T-helper 2 cell treated with Interferon-gamma antibody and Interleukin-4, amounts not matched to agents 5 μg/mL and 100 μg/mL, for 36 hours (primary cell): ENCODE measurements at regions not wholly inside any gene's neighbourhood (a gene's known extent, or its start where the extent isn't known, plus 50 kb on each side); places are given as distances from the start of the nearest gene placed in this dataset.
"Not testable (repeated sequence)": the region's sequence is repeated elsewhere in the genome, so short reads cannot be mapped to it uniquely, and the experiment has no call there.

Source experiments
- DNase-seq: peaks from one replicate; pipeline ENCODE4 v3.0.0; 2021; ENCODE audit warnings: low spot score
- H3K27ac Mint-ChIP-seq: one replicate; pipeline ENCODE4 v1.8.0; 2021; ENCODE audit warnings: mild to moderate bottlenecking, mixed read lengths
- H3K27me3 Mint-ChIP-seq: one replicate; pipeline ENCODE4 v1.8.0; 2021; ENCODE audit warnings: low read depth, mixed read lengths
- H3K36me3 Mint-ChIP-seq: one replicate; pipeline ENCODE4 v1.8.0; 2021; ENCODE audit warnings: low read depth, mixed read lengths
- H3K4me1 Mint-ChIP-seq: one replicate; pipeline ENCODE4 v1.8.0; 2021; ENCODE audit warnings: low read depth, mixed read lengths
- H3K4me3 Mint-ChIP-seq: one replicate; pipeline ENCODE4 v1.8.0; 2022; ENCODE audit warnings: mild to moderate bottlenecking, moderate library complexity, mixed read lengths
- H3K9me3 Mint-ChIP-seq: one replicate; pipeline ENCODE4 v1.8.0; 2021; ENCODE audit warnings: mixed read lengths

DNA sequence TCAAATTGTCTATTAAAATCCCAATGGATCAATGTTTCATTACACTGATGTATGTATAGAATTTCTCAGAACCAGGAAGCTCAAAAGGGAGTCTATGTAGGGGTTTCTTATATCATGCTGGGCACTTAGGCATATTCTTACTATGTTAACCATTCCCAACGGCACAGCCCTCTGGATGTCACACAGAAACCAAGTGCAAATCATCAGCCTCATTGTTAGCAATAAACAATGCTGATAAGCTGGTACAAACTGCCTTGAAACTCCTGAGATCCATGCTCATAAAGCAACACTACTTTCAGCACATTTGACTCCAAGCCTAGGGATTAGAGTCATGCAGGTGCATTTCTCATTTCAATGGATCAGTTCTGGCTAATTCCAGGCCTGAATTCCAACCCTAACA is 730.2 kb upstream of the SLC39A10 start:
- Mint-ChIP-seq H3K27ac (no peak overlapping the region), H3K9me3 (no peaks in the 10 kb centered on the region), H3K4me3 (no peak overlapping the region), H3K4me1 (no peaks in the 10 kb centered on the region), H3K36me3 (no peaks in the 10 kb centered on the region), H3K27me3 (no peaks in the 10 kb centered on the region)
- DNase-seq: no peak

DNA sequence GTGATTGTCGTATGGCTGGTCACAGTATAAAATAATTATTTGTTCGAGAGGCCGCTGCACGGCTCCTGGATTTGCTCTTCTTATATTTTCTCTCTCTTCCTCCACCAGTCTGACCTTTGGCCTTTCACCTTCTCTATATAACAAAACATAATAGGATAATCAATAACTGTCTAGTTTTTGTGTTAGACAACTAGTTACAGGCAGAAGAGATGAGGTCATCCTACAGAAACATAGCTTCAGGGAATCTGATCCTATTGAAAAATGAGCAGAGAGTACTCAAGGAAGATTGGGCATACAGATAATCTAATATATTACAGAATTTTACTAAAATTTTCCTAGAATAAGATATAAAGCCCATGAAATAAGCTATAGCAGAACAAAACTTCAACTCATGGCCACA is 731.3 kb upstream of the SLC39A10 start:
- H3K27ac Mint-ChIP-seq: no peak overlapping the region
- no peaks in the 10 kb centered on the region for H3K9me3 Mint-ChIP-seq
- no peak overlapping the region for H3K4me3 Mint-ChIP-seq
- DNase-seq: no peak
- no peaks in the 10 kb centered on the region for H3K36me3 Mint-ChIP-seq
- H3K4me1 Mint-ChIP-seq: no peaks in the 10 kb centered on the region
- no peaks in the 10 kb centered on the region for H3K27me3 Mint-ChIP-seq

GRCh38 chr2:194917519-194917918 is 739.5 kb upstream of the SLC39A10 start:
- Mint-ChIP-seq H3K27me3 (no peaks in the 10 kb centered on the region), H3K4me1 (no peaks in the 10 kb centered on the region), H3K4me3 (no peak overlapping the region), H3K27ac (no peak overlapping the region), H3K36me3 (no peaks in the 10 kb centered on the region), H3K9me3 (no peaks in the 10 kb centered on the region)
- DNase-seq: no peak

DNA sequence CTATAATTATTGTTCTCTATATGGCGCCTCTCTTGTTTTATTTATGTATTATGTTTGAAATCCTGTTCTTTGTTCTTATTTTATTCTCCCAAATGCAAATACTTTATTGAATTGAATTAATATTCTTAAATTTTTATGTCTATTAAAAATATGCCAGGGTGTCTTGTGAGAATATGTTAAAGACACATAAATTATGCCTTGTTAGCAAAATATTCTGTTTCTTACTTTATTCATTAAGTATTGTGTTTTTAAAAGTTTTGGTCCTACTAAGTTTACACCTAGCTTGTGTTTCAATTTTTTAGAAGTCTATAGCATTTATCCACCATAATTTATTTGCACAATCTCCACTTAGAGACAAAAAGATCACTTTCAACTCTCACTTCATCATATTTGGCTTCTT is 741.5 kb upstream of the SLC39A10 start:
- Mint-ChIP-seq H3K4me3 (no peak overlapping the region), H3K27ac (no peak overlapping the region), H3K27me3 (no peaks in the 10 kb centered on the region), H3K9me3 (no peaks in the 10 kb centered on the region), H3K36me3 (no peaks in the 10 kb centered on the region), H3K4me1 (no peaks in the 10 kb centered on the region)
- no peak for DNase-seq

GRCh38 chr2:194907569-194907968 is 749.5 kb upstream of the SLC39A10 start:
- Mint-ChIP-seq H3K36me3 (no peaks in the 10 kb centered on the region), H3K27ac (no peak overlapping the region), H3K9me3 (no peaks in the 10 kb centered on the region), H3K27me3 (no peaks in the 10 kb centered on the region), H3K4me3 (no peak overlapping the region), H3K4me1 (no peaks in the 10 kb centered on the region)
- no peak for DNase-seq

DNA sequence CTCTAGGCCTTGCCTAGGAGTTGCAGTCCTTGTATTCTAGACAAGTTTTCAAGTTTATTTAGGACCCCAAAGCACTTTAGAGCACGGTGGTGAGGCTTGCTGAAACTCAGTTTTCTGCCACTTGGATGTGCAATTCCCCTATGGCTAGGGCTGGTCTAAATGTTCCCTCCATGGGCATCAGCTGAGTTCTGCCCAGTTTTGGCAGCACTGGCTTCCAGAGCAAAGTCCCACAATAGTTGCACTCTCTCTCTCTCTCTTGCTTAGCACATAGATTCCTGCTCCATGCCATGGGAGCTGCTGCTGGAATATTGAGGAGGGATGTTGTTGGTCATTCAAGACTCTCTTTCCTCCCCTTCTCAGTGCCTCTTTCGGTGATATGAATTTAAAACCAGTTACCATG is 760.2 kb upstream of the SLC39A10 start:
- peaks cover 3% of the 10 kb centered on the region for H3K27me3 Mint-ChIP-seq
- DNase-seq: no peak
- H3K27ac Mint-ChIP-seq: no peak overlapping the region

DNA sequence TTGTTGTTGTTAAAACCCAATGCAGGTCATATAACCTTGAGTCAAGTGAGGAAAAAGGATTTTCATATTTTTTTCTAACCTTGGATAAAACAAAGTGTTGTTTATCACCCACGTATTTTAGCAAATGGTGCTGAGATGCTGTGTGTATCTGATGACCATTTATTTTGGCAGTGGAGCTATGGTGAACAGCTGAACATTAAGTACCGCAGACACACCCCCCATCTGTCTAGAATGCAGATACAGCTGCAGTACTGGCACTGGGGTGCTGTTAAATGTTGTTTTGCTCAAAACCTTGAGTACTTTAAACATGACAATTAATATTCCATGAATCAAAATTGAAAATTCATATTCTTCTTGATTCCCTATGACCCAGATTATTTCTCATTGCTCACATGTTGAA is 773.3 kb upstream of the SLC39A10 start:
- Mint-ChIP-seq H3K9me3 (no peaks in the 10 kb centered on the region), H3K27me3 (no peaks in the 10 kb centered on the region)
- no peak for DNase-seq

More for the DNA sequence above, 760.2 kb upstream of the SLC39A10 start:
- Mint-ChIP-seq H3K4me1 (no peaks in the 10 kb centered on the region), H3K36me3 (no peaks in the 10 kb centered on the region), H3K9me3 (no peaks in the 10 kb centered on the region), H3K4me3 (no peak overlapping the region)

GRCh38 chr2:194870974-194871535 is 786.0 kb upstream of the SLC39A10 start:
- no peak for DNase-seq
- Mint-ChIP-seq H3K27me3 (no peaks in the 10 kb centered on the region), H3K36me3 (no peaks in the 10 kb centered on the region), H3K4me1 (no peaks in the 10 kb centered on the region), H3K9me3 (no peaks in the 10 kb centered on the region), H3K4me3 (no peak overlapping the region), H3K27ac (no peak overlapping the region)

More for the DNA sequence above, 773.3 kb upstream of the SLC39A10 start:
- H3K36me3 Mint-ChIP-seq: no peaks in the 10 kb centered on the region
- H3K4me3 Mint-ChIP-seq: no peak overlapping the region
- no peak overlapping the region for H3K27ac Mint-ChIP-seq
- H3K4me1 Mint-ChIP-seq: no peaks in the 10 kb centered on the region

DNA sequence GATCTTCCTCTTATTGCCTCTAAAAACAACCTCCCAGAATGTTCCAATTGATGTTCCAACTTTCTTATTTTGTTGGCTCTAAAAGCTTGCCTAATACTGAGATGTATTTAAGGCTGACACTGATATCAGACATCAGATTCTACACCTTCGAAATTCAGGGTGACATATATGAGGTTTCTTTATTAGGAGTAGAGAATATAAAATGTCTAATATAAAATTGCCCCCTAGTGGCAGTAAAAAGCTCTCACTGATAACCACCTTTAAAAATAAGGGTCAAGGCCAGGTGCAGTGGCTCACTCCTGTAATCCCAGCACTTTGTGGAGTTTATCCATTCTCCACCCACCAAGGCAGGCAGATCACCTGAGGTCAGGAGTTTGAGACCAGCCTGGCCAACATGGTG is 789.7 kb upstream of the SLC39A10 start:
- H3K4me1 Mint-ChIP-seq: no peaks in the 10 kb centered on the region
- H3K9me3 Mint-ChIP-seq: no peaks in the 10 kb centered on the region
- no peak overlapping the region for H3K27ac Mint-ChIP-seq
- no peak for DNase-seq
- H3K36me3 Mint-ChIP-seq: no peaks in the 10 kb centered on the region
- H3K27me3 Mint-ChIP-seq: no peaks in the 10 kb centered on the region
- H3K4me3 Mint-ChIP-seq: no peak overlapping the region

DNA sequence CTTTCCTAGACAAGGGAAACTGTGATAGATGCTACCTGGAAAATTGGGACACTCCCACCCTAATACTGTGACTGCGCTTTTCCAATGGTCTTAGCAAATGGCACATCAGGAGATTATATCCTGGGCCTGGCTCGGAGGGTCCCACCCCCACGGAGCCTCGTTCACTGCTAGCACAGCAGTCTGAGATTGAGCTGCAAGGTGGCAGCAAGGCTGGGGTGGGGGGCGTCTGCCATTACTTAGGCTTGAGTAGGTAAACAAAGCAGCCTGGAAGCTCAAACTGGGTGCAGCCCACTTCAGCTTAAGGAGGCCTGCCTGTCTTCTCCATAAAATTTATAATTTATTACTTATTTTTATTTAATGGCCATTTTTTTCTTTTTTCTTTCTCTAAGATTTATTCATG is 802.1 kb upstream of the SLC39A10 start:
- Mint-ChIP-seq H3K27me3 (no peaks in the 10 kb centered on the region), H3K27ac (no peak overlapping the region), H3K4me1 (no peaks in the 10 kb centered on the region), H3K36me3 (no peaks in the 10 kb centered on the region), H3K4me3 (no peak overlapping the region), H3K9me3 (peaks cover 4% of the 10 kb centered on the region)
- DNase-seq: no peak

- Mint-ChIP-seq H3K27me3 (no peaks in the 10 kb centered on the region), H3K36me3 (no peaks in the 10 kb centered on the region), H3K4me3 (no peak overlapping the region), H3K27ac (no peak overlapping the region), H3K9me3 (no peaks in the 10 kb centered on the region), H3K4me1 (no peaks in the 10 kb centered on the region)
- no peak for DNase-seq
These were observed 814.2 kb upstream of the SLC39A10 start for GRCh38 chr2:194842871-194843270.

DNA sequence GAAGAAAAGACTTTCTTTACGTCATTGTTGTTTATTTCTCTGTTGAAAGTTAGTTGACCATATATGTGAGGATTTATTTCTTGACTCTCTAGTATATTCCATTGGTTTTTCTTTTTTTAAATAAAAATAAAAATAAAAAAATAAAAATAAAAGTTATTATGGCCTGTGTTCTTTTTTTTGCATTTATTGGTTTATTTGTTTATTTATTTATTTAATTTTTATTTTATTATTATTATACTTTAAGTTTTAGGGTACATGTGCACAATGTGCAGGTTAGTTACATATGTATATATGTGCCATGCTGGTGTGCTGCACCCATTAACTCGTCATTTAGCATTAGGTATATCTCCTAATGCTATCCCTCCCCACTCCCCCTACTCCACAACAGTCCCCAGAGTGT is 822.7 kb upstream of the SLC39A10 start:
- H3K4me3 Mint-ChIP-seq, H3K4me1 Mint-ChIP-seq, H3K36me3 Mint-ChIP-seq, H3K9me3 Mint-ChIP-seq, DNase-seq, H3K27me3 Mint-ChIP-seq, H3K27ac Mint-ChIP-seq: not testable (repeated sequence)

- no peaks in the 10 kb centered on the region for H3K36me3 Mint-ChIP-seq
- no peaks in the 10 kb centered on the region for H3K27me3 Mint-ChIP-seq
- H3K9me3 Mint-ChIP-seq: no peaks in the 10 kb centered on the region
- H3K27ac Mint-ChIP-seq: no peak overlapping the region
- no peaks in the 10 kb centered on the region for H3K4me1 Mint-ChIP-seq
- no peak overlapping the region for H3K4me3 Mint-ChIP-seq
- no peak for DNase-seq
These were observed 830.8 kb upstream of the SLC39A10 start for GRCh38 chr2:194826241-194826640.

DNA sequence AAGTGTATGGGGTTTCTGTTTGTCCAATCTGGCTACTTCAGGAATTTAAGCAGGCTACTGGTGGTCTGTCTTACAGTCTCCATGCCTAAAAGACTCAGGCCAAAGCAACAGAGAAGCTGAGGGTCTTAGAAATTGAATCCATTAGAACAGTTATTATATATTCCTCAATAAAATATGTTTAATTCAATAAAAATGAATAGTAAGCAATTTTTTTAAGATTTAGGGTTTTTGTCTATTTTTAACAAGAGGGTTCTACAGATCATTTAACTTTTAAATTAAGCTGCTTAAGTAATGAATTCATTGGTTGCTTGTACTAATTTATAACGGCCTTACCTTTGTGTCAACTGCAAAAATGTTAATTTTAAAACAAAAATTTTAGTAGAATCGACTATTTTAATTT is 832.6 kb upstream of the SLC39A10 start:
- Mint-ChIP-seq H3K9me3 (no peaks in the 10 kb centered on the region), H3K27ac (no peak overlapping the region), H3K4me1 (no peaks in the 10 kb centered on the region), H3K36me3 (no peaks in the 10 kb centered on the region), H3K27me3 (no peaks in the 10 kb centered on the region), H3K4me3 (no peak overlapping the region)
- DNase-seq: no peak

DNA sequence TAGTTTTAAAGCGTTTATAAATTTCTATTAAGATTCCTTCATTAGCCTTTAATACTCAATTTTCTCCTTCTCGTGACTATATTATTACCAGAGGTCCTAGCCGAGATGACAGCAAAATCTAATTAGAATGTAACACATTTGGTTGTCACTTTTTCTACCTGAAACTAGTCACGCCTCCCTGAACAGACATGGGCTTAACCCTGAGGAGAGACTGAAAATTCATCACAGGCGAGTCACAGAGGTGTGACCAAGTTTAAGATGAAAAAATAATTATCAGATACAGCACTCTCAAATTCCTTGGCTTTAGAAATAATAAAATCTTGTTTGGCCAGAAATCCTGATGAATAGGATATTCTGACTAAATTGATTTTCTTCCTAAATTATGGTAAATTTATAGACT is 834.4 kb upstream of the SLC39A10 start:
- Mint-ChIP-seq H3K27me3 (no peaks in the 10 kb centered on the region), H3K36me3 (no peaks in the 10 kb centered on the region), H3K27ac (no peak overlapping the region), H3K4me1 (no peaks in the 10 kb centered on the region), H3K4me3 (no peak overlapping the region), H3K9me3 (no peaks in the 10 kb centered on the region)
- no peak for DNase-seq
